OCI-LY7 (cell line): ENCODE measurements at regions not wholly inside any gene's neighbourhood (a gene's known extent, or its start where the extent isn't known, plus 50 kb on each side); places are given as distances from the start of the nearest gene placed in this dataset.

Source experiments
- BruUV-seq: library from RNA; stranded (reverse); fragments of 400-500 nt; replicated peaks from 2 replicates; lab custom pipeline; 2021; lab: Mats Ljungman, UMichigan
- CTCF ChIA-PET: fragments of 300-600 bp; sonication (Branson Sonifier 250); formaldehyde crosslinking; loops from one replicate; lab custom pipeline; 2022; ENCODE audit warnings: antibody characterized with exemption; ENCODE audit not compliant: unreplicated experiment; lab: Charles Lee
- POLR2A ChIA-PET: fragments of 300-600 bp; sonication (Branson Sonifier 250); formaldehyde crosslinking; loops from one replicate; lab custom pipeline; 2022; ENCODE audit warnings: antibody characterized with exemption; lab: Charles Lee
- DNase-seq: peaks from one replicate; pipeline ENCODE4 v3.0.0-alpha.2; 2015; ENCODE audit warnings: low spot score
- H2AFZ ChIP-seq: fragments of 200-600 bp; sonication (generic), shearing (Covaris generic); 2 replicates; pipeline ENCODE4 v1.6.1; 2014; ENCODE audit warnings: mild to moderate bottlenecking, antibody characterized with exemption, low read length, moderate library complexity
- H3K27ac ChIP-seq: fragments of 200-600 bp; sonication (generic); 2 replicates; pipeline ENCODE4 v1.5.1; 2014; ENCODE audit warnings: mixed run types, low read depth, mild to moderate bottlenecking, moderate library complexity, low read length, inconsistent platforms; ENCODE audit not compliant: poor library complexity, severe bottlenecking
- H3K36me3 ChIP-seq: fragments of 200-600 bp; sonication (generic); 2 replicates; pipeline ENCODE4 v1.6.1; 2014; ENCODE audit warnings: mild to moderate bottlenecking, antibody characterized with exemption, low read length, moderate library complexity, mixed read lengths; ENCODE audit not compliant: insufficient read depth
- H3K4me1 ChIP-seq: fragments of 200-600 bp; sonication (generic); 2 replicates; pipeline ENCODE4 v1.5.1; 2014; ENCODE audit warnings: mild to moderate bottlenecking, low read length; ENCODE audit not compliant: insufficient read depth, poor library complexity, severe bottlenecking
- H3K4me2 ChIP-seq: fragments of 200-600 bp; sonication (generic); 2 replicates; pipeline ENCODE4 v1.6.1; 2014; ENCODE audit warnings: mild to moderate bottlenecking, low read length
- H3K4me3 ChIP-seq: fragments of 200-600 bp; sonication (generic); 2 replicates; pipeline ENCODE4 v1.5.1; 2014; ENCODE audit warnings: mild to moderate bottlenecking, low read depth, low read length; ENCODE audit not compliant: poor library complexity, severe bottlenecking
- H3K79me2 ChIP-seq: fragments of 200-600 bp; sonication (generic); 2 replicates; pipeline ENCODE4 v1.6.1; 2016; ENCODE audit warnings: low read depth, mild to moderate bottlenecking, low read length, moderate library complexity, mixed read lengths; ENCODE audit not compliant: insufficient read depth
- H3K9me2 ChIP-seq: fragments of 200-600 bp; sonication (generic); 2 replicates; pipeline ENCODE4 v1.6.1; 2016; ENCODE audit warnings: mild to moderate bottlenecking, low read length, mixed read lengths; ENCODE audit not compliant: insufficient read depth
- H3K9me3 ChIP-seq: fragments of 200-600 bp; sonication (generic); 2 replicates; pipeline ENCODE4 v1.6.1; 2014; ENCODE audit warnings: mild to moderate bottlenecking, mixed run types, low read length, mixed read lengths
- H4K20me1 ChIP-seq: fragments of 200-600 bp; sonication (generic); 2 replicates; pipeline ENCODE4 v1.6.1; 2014; ENCODE audit warnings: mild to moderate bottlenecking, antibody characterized with exemption, low read length, moderate library complexity, mixed read lengths; ENCODE audit not compliant: insufficient read depth
- CTCF ChIP-seq: fragments of 200-600 bp; sonication (generic); conservative IDR thresholded peaks from 2 replicates; pipeline ENCODE4 v1.5.1; 2014; ENCODE audit warnings: mild to moderate bottlenecking, antibody characterized with exemption, low read length, moderate library complexity, mixed read lengths
- EZH2phosphoT487 ChIP-seq: fragments of 200-600 bp; sonication (generic); IDR thresholded peaks from 2 replicates; pipeline ENCODE4 v1.6.1; 2018; ENCODE audit warnings: low read depth, borderline replicate concordance, mild to moderate bottlenecking, mixed run types, antibody characterized with exemption, low read length, moderate library complexity, mixed read lengths
- intact Hi-C: fragments of 100-400 bp; cut with micrococcal nuclease; formaldehyde crosslinking; loops from one replicate; pipeline ENCODE4 v1.10.0; 2022; ENCODE audit not compliant: unreplicated experiment

GRCh38 chr14:23697680-23698079 lies 61.5 kb downstream of the DHRS2 start:
- Histone ChIP-seq H3K27ac (no peak overlapping the region), H3K4me2 (no peak overlapping the region), H3K4me1 (no peaks in the 10 kb centered on the region), H4K20me1 (no peaks in the 10 kb centered on the region), H3K9me3 (no peaks in the 10 kb centered on the region), H3K9me2 (no peaks in the 10 kb centered on the region), H3K4me3 (no peak overlapping the region), H3K36me3 (no peaks in the 10 kb centered on the region), H2AFZ (no peak overlapping the region), H3K79me2 (no peaks in the 10 kb centered on the region)
- TF ChIP-seq CTCF (no peak), EZH2phosphoT487 (no peak)
- ChIA-PET POLR2A (no interaction called here), CTCF (no interaction called here)
- BruUV-seq = no TSS peak
- intact Hi-C loops = no loop called here
- no peak for DNase-seq

- H3K4me3 ChIP-seq = no peak overlapping the region
- H3K4me2 ChIP-seq = no peak overlapping the region
- no TSS peak for BruUV-seq
- H3K9me3 ChIP-seq = peaks cover 20% of the 10 kb centered on the region
- POLR2A ChIA-PET = interaction anchor here (0.5 kb wide), 1 partner anchor 91 kb away, joined by 3 read pairs; no protein-coding TSS in a partner anchor
- H4K20me1 ChIP-seq = no peaks in the 10 kb centered on the region
- DNase-seq = no peak
- intact Hi-C loops = no loop called here
- no peaks in the 10 kb centered on the region for H3K79me2 ChIP-seq
- no peak overlapping the region for H2AFZ ChIP-seq
- H3K4me1 ChIP-seq = no peaks in the 10 kb centered on the region
- no peak for TF ChIP-seq EZH2phosphoT487
- CTCF ChIA-PET = no interaction called here
- H3K36me3 ChIP-seq = no peaks in the 10 kb centered on the region
- H3K27ac ChIP-seq = no peak overlapping the region
- H3K9me2 ChIP-seq = no peaks in the 10 kb centered on the region
Measured at GRCh38 chr14:23702656-23703426, 66.7 kb downstream of the DHRS2 start.

GRCh38 chr14:23704890-23705289 lies 68.7 kb downstream of the DHRS2 start:
- no peak overlapping the region for H3K27ac ChIP-seq
- H4K20me1 ChIP-seq = no peaks in the 10 kb centered on the region
- ChIA-PET CTCF (no interaction called here), POLR2A (interaction anchor here (0.6 to 0.7 kb wide), 2 partner anchors 9 to 206 kb away, joined by 3 to 4 read pairs; no protein-coding TSS in a partner anchor)
- H3K9me2 ChIP-seq = no peaks in the 10 kb centered on the region
- no peaks in the 10 kb centered on the region for H3K36me3 ChIP-seq
- no peak overlapping the region for H3K4me3 ChIP-seq
- H3K79me2 ChIP-seq = no peaks in the 10 kb centered on the region
- peaks cover 20% of the 10 kb centered on the region for H3K9me3 ChIP-seq
- H3K4me2 ChIP-seq = no peak overlapping the region
- no peak overlapping the region for H2AFZ ChIP-seq
- TF ChIP-seq EZH2phosphoT487 = no peak
- no peak for TF ChIP-seq CTCF
- no TSS peak for BruUV-seq
- DNase-seq = peak; percentile 58
- H3K4me1 ChIP-seq = no peaks in the 10 kb centered on the region
- intact Hi-C loops = no loop called here
